VCaP (cell line): ENCODE measurements at regions not wholly inside any gene's neighbourhood (a gene's known extent, or its start where the extent isn't known, plus 50 kb on each side); places are given as distances from the start of the nearest gene placed in this dataset.

Source experiments
- H3K27ac ChIP-seq: fragments of 450-650 bp; 2 replicates; pipeline ENCODE4 v1.5.1; 2017
- CTCF ChIP-seq: fragments of 450-650 bp; conservative IDR thresholded peaks from 2 replicates; pipeline ENCODE4 v1.5.1; 2017; ENCODE audit warnings: mild to moderate bottlenecking, moderate library complexity

- TF ChIP-seq CTCF: no peak
- H3K27ac ChIP-seq: no peak overlapping the region
These were observed 60.2 kb upstream of the SLC39A10 start for GRCh38 chr2:195596840-195597239.

- peak overlapping the region; percentile 42 for H3K27ac ChIP-seq
- no peak for TF ChIP-seq CTCF
These were observed 61.2 kb upstream of the SLC39A10 start for GRCh38 chr2:195595825-195596224.

GRCh38 chr2:195594919-195595694 lies 61.9 kb upstream of the SLC39A10 start:
- H3K27ac ChIP-seq: peak overlapping the region; percentile 42
- TF ChIP-seq CTCF: no peak

- no peak overlapping the region for H3K27ac ChIP-seq
- TF ChIP-seq CTCF: no peak
These were observed 62.8 kb upstream of the SLC39A10 start for GRCh38 chr2:195594248-195594647.

GRCh38 chr2:195592105-195592504 lies 64.9 kb upstream of the SLC39A10 start:
- H3K27ac ChIP-seq: no peak overlapping the region
- no peak for TF ChIP-seq CTCF

- no peak for TF ChIP-seq CTCF
- no peak overlapping the region for H3K27ac ChIP-seq
These were observed 66.2 kb upstream of the SLC39A10 start for GRCh38 chr2:195590861-195591205.

GRCh38 chr2:195590199-195590860 lies 66.7 kb upstream of the SLC39A10 start:
- no peak for TF ChIP-seq CTCF
- no peak overlapping the region for H3K27ac ChIP-seq
